ENCODE measurements at regions not wholly inside any gene's neighbourhood (a gene's known extent, or its start where the extent isn't known, plus 50 kb on each side); places are given as distances from the start of the nearest gene placed in this dataset.

- no peak for DNase-seq (ENCODE audit: low spot score)
Observed at GRCh38 chr3:17946619-17947018, 204.2 kb upstream of the TBC1D5 start.

DNA sequence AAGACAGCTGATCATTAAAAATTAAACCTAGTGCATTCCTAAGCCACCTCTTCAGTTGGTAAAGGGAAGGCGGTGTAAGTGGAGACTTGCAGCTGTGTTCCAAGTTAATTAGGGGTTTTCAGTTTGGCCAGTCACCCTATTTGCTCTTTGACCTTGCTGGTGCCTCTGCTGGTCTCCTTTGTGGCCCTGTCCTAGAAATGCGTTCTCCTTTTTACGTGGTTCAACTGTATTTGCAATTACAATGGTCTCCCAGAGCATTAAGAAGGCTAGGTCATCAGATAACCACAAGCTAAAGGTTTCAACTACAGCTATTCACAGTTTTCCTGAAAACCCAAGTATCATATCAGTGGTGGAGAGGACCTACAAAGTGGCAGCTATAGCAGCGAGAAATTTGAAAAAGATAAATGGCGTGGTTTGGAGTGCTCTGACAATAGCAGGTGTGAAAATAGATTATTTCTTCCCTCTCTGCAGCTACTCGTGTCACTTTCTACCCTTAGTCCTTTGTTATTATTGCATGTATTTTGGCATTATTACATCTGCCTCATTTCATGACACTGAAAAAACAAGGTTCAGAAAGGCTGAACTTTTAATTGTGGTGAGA is 203.5 kb upstream of the TBC1D5 start:
- no peak for DNase-seq (ENCODE audit: low spot score)

GRCh38 chr3:17945018-17945798 is 202.8 kb upstream of the TBC1D5 start:
- no peak for DNase-seq (ENCODE audit: low spot score)

DNA sequence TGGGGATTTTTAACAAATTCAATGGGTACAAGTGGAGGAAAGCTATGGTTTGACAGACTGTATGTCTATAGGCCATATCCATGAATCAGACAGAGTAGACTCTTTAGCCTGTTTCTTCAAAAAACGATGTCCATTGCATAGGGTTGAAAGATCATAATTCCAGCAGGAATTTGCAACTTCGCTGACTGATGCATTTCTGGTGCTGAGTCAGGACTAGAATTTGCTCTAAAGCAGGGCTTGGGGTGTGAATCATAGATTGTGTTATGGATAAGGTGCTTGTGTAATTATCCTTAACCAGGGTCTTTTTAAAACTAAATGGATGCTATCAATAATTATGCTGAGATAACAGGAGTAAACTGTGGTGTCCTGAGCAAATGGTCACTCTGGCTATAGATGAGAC is 200.4 kb upstream of the TBC1D5 start:
- DNase-seq (ENCODE audit: low spot score), result peak; percentile 29

DNA sequence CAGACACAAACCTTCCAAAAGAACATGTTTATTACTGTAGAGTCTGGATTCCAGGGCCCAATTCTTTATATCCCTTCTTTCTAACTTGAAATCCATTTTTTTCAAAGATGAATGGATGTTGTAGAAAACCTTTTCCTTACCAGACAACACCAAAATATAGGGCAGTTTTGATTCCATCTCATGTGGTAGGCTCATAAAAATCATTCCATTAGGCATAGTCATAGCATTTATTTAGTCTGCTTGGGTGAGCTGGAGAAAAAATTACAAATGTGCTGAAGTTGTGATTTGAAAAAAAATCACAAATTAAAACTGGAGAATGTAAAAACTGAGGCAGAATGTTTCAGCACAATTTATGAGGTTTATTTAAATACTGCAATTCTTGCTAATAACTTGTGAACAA is 199.3 kb upstream of the TBC1D5 start:
- DNase-seq (ENCODE audit: low spot score), result peak; percentile 15

GRCh38 chr3:17941152-17941551 is 198.7 kb upstream of the TBC1D5 start:
- DNase-seq (ENCODE audit: low spot score), result no peak

GRCh38 chr3:17939157-17939556 is 196.7 kb upstream of the TBC1D5 start:
- no peak for DNase-seq (ENCODE audit: low spot score)

DNA sequence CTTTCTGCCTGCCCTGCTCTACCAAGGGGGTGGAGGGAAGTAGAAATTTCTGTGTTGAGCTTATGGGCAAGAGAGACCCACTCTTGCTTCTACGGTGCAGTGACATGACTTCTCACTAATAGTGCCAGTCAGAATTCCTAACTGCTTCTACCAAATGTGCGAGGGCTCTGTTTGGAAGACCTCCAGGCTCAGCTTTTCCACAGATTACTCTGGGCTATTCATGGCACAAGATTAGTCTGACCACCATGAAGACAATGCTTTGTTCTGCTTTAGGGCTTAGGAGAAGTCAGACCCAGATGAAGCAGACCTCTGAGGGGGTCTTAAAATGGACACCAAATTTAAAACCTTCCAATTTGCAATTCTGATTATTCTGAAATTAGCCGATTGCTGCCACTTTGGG is 195.9 kb upstream of the TBC1D5 start:
- no peak for DNase-seq (ENCODE audit: low spot score)

- no peak for DNase-seq (ENCODE audit: low spot score)
Observed at GRCh38 chr3:17936736-17937480, 194.5 kb upstream of the TBC1D5 start.

- DNase-seq (ENCODE audit: low spot score), result no peak
Observed at GRCh38 chr3:17935222-17935621, 192.8 kb upstream of the TBC1D5 start.

GRCh38 chr3:17932136-17932771 is 189.8 kb upstream of the TBC1D5 start:
- no peak for DNase-seq (ENCODE audit: low spot score)

DNA sequence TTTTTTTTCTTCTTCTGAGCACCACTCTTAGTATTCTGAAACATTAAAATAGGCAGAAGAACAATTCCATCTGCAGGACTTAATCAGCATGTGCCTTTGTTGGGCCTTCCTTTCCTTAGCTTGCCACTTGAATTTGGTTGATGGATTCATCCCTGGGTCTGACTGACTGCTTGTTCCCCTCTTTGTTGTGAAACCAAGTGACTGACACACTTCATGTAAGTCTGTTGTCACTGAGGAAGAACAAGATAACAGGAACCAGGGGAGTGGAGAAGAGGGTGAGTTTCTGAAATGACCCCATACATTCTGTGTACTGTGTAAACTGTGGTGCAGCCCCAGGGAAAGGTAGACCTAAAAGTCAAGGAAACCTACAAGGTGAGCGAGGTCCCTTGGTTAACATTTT is 188.7 kb upstream of the TBC1D5 start:
- no peak for DNase-seq (ENCODE audit: low spot score)

DNA sequence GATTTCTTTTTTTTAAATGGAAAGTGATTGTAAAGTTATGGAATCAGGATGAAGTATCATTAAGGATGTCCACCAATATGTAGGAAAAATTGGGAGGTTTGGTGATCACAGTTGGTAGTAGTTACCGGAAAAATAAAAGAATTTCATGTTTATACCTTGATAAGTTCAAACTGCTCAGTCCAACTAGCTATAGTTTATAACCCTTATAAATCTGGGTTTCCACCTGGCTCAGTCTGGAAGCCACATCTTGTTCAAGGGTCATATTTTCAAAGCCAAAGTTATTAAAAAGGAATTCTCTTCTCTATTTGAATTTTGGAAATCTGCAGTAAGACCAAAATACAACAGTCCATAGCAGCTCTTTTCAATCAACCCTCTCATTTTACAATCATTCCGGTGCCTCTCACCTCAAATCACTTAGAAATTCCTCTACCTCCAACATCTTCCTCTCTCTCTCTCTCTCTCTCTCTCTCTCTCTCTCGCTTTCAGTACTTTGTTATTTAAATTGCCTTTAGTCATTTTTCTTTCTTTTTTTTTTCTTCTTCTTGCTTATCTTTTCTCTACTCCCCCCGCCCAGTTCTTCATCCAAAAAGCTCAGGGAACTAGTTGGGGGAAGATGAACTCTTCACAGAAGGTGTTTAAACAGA is 186.2 kb upstream of the TBC1D5 start:
- DNase-seq (ENCODE audit: low spot score), result no peak

- no peak for DNase-seq (ENCODE audit: low spot score)
Observed at GRCh38 chr3:17927036-17927435, 184.6 kb upstream of the TBC1D5 start.

DNA sequence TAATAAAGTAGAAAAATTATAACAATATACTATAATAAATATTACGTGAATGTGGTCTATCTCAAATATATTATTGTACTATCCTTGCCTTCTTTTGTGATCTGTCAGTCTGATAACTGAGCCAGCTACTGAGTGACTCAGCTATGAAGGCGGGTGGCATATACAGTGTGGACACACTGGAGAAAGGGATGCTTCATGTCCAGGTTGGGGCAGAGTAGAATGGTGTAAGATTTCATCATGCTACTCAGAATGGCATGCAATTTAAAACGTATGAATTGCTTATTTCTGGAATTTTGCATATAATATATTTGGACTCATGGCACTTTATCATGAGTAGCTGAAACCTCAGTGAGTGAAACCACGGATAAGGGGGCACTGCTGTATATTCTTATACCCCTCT is 172.9 kb upstream of the TBC1D5 start:
- DNase-seq (ENCODE audit: low spot score), result peak; percentile 6

GRCh38 chr3:17913359-17913758 is 170.9 kb upstream of the TBC1D5 start:
- no peak for DNase-seq (ENCODE audit: low spot score)

- no peak for DNase-seq (ENCODE audit: low spot score)
Observed at GRCh38 chr3:17911986-17912760, 169.7 kb upstream of the TBC1D5 start.

DNA sequence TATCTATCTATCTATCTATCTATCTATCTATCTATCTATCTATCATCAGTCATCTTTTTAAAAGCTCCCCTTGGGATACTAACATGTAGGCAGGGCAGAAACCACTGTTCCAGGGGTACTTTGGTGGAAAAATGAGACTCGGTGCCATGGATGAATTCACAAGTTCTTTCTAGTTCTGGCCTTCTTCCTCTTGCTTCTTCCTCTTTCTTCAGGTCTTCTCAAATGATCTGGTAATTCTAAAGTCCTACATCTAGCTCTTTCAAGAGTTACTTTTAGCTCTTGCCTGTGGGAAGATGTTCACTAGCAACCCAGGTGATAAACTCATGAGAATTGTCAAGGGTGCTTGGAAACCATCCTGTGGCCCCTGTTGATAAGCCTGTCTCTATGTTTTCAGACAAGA is 168.5 kb upstream of the TBC1D5 start:
- no peak for DNase-seq (ENCODE audit: low spot score)

DNA sequence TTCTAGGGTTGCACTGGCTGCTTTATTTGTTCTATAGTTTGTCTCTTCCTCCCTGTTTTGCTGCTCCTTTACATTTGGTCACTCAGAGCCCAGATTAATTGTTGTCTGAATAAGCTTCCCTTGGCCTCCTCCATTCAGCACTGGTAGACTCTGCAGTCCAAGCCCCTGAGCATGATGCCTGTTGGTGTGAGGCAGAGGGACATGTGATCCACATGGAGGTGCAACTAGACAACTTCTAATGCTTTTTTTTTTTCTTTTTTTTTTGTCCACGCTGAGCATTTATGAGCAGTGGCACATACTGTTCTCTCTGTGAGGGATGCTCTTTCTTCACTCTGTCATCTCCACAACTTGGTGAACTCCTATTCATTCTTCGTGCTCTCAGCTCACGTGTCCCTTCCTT is 167.3 kb upstream of the TBC1D5 start:
- DNase-seq (ENCODE audit: low spot score), result no peak

DNA sequence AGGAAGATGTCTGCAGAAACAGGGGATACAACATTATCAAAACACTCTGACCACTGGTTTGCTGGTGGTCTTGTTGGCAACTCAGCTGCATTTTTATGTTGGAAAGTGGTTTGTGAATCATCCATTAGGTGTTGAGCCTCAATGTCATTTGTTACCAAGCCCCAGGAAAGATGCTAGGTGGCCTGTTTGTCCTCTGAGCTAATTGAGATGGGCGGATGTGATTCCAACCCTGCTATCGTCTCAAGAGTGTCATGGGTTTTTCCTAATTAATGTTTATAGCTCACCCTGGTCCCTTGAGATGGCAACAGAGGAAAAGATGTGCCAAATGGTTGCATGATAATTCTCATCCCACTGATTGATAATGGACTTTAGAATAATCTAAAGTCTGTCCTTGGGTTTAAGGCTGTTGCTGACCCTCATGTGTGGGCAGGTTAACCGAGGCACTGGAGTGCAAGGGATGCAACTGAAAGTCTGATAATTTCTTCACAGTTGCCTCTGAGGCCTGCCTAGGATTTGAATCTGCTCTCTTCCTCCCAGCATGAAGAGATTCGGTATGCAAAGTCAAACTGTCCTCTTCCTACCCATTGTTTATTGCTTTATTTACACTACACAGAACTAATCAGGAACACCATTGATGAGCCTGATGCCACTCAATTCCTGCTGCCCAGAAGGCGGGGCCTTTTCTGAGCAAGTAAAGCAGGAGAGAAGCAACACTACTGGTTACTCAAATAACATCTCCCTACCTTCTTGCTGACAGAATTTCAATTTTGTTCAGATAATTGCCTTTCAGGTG is 166.2 kb upstream of the TBC1D5 start:
- no peak for DNase-seq (ENCODE audit: low spot score)

GRCh38 chr3:17905996-17906395 is 163.6 kb upstream of the TBC1D5 start:
- no peak for DNase-seq (ENCODE audit: low spot score)
